ENCODE measurements at regions not wholly inside any gene's neighbourhood (a gene's known extent, or its start where the extent isn't known, plus 50 kb on each side); places are given as distances from the start of the nearest gene placed in this dataset.
"Not testable (repeated sequence)": the region's sequence is repeated elsewhere in the genome, so short reads cannot be mapped to it uniquely, and the experiment has no call there.

DNA sequence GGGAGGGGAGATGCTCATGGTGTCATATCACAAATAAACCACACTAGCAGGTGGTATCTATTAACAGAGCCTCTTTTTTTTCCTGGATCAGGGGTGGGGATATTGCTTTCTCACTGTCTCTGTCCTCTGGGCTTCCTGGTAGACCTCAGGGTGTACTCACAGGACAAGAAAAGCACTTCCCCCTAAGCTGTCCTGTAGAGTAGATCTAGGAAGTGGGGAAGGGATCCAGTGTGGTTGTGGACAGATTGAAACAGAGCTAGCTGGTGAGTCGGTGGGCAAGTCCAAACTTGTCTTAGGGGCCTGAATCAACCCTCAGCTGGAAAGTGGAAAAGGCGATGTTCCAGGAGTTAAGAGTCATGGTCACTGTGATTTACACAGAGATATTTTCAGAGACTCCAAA, 96.6 kb downstream of the SRGAP2 start:
- no CpG with 5 or more reads among the region's 2 CpGs for WGBS

DNA sequence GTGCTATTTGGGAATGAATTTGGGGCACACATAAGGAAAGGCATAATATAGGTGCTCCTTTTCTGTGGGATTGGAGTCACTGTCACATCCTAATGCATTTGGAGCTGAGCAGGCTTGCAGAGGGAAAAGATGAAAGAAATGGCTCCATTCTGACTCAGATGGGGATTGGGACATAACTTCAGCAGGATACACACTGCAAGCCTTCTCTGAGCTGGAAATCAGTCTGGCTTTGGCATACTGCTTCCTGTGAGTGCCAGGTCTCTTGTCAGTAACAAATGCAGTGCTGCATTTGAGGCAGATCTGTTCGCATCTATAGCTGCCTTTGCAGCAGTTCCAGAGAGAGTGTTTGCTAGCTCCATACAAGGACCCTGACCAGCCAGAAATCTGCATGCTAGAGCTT, 98.7 kb downstream of the SRGAP2 start:
- not testable (repeated sequence) for H3K27ac ChIP-seq (ENCODE audit: low read depth in 1 of 2, low read length in 2 of 2); H3K4me3 ChIP-seq (ENCODE audit: low read depth in 1 of 3, low read length in 3 of 3); H3K36me3 ChIP-seq (ENCODE audit: control insufficient read depth in 4 of 4, insufficient read depth in 3 of 4, low read depth in 1 of 4, low read length in 3 of 4); DNase-seq (ENCODE audit: low spot score); H3K4me1 ChIP-seq (ENCODE audit: control insufficient read depth in 4 of 4, insufficient read depth in 4 of 4, low read length in 3 of 4); H3K9me3 ChIP-seq (ENCODE audit: control insufficient read depth in 4 of 4, low read length in 3 of 4); H3K27me3 ChIP-seq (ENCODE audit: control insufficient read depth in 4 of 4, insufficient read depth in 4 of 4, low read length in 3 of 4); H3K9ac ChIP-seq (ENCODE audit: low read depth in 1 of 2, low read length in 2 of 2)
- 84% methylated on average over 1 of the region's 1 CpG for WGBS

More for the DNA sequence above, 96.6 kb downstream of the SRGAP2 start:
- not testable (repeated sequence) for H3K27ac ChIP-seq (ENCODE audit: low read depth in 1 of 2, low read length in 2 of 2); H3K9me3 ChIP-seq (ENCODE audit: control insufficient read depth in 4 of 4, low read length in 3 of 4); H3K9ac ChIP-seq (ENCODE audit: low read depth in 1 of 2, low read length in 2 of 2); H3K27me3 ChIP-seq (ENCODE audit: control insufficient read depth in 4 of 4, insufficient read depth in 4 of 4, low read length in 3 of 4); H3K36me3 ChIP-seq (ENCODE audit: control insufficient read depth in 4 of 4, insufficient read depth in 3 of 4, low read depth in 1 of 4, low read length in 3 of 4); H3K4me1 ChIP-seq (ENCODE audit: control insufficient read depth in 4 of 4, insufficient read depth in 4 of 4, low read length in 3 of 4); DNase-seq (ENCODE audit: low spot score); H3K4me3 ChIP-seq (ENCODE audit: low read depth in 1 of 3, low read length in 3 of 3)

DNA sequence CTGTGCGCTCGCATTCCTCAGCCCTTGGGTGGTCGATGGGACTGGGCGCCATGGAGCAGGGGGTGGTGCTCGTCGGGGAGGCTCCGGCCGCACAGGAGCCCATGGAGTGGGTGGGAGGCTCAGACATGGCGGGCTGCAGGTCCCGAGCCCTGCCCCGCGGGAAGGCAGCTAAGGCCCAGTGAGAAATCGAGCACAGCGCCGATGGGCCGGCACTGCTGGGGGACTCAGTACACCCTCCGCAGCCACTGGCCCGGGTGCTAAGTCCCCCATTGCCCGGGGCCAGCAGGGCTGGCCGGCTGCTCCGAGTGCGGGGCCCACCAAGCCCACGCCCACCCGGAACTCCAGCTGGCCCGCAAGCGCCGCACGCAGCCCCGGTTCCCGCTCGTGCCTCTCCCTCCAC, 104.1 kb downstream of the SRGAP2 start:
- H3K36me3 ChIP-seq (ENCODE audit: control insufficient read depth in 4 of 4, insufficient read depth in 3 of 4, low read depth in 1 of 4, low read length in 3 of 4); H3K4me3 ChIP-seq (ENCODE audit: low read depth in 1 of 3, low read length in 3 of 3); H3K4me1 ChIP-seq (ENCODE audit: control insufficient read depth in 4 of 4, insufficient read depth in 4 of 4, low read length in 3 of 4); H3K9ac ChIP-seq (ENCODE audit: low read depth in 1 of 2, low read length in 2 of 2); DNase-seq (ENCODE audit: low spot score); H3K27me3 ChIP-seq (ENCODE audit: control insufficient read depth in 4 of 4, insufficient read depth in 4 of 4, low read length in 3 of 4); H3K9me3 ChIP-seq (ENCODE audit: control insufficient read depth in 4 of 4, low read length in 3 of 4); H3K27ac ChIP-seq (ENCODE audit: low read depth in 1 of 2, low read length in 2 of 2): not testable (repeated sequence)
- WGBS: 97% methylated on average over 6 of the region's 31 CpGs

DNA sequence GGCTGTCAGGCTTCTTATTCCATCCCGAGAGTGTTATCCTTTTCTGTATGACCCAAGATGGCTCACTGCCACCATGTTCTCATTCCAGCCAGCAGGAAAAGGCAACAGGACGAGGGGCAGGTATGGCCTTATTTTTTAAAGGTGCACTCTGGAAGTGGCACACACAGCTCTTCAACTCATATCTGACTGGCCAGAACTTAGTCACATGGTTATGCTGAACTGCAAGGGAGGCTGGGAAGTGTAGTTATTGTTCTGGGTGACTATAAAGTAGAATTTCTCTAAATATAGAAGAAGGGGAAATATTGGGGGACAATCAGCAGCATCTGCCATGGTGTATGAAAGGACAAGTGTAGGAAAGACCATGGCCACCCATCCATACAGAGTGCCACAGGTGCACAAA, 107.6 kb downstream of the SRGAP2 start:
- H3K27ac ChIP-seq (ENCODE audit: low read depth in 1 of 2, low read length in 2 of 2); H3K9ac ChIP-seq (ENCODE audit: low read depth in 1 of 2, low read length in 2 of 2); DNase-seq (ENCODE audit: low spot score); H3K27me3 ChIP-seq (ENCODE audit: control insufficient read depth in 4 of 4, insufficient read depth in 4 of 4, low read length in 3 of 4); H3K4me1 ChIP-seq (ENCODE audit: control insufficient read depth in 4 of 4, insufficient read depth in 4 of 4, low read length in 3 of 4); H3K36me3 ChIP-seq (ENCODE audit: control insufficient read depth in 4 of 4, insufficient read depth in 3 of 4, low read depth in 1 of 4, low read length in 3 of 4); H3K4me3 ChIP-seq (ENCODE audit: low read depth in 1 of 3, low read length in 3 of 3); H3K9me3 ChIP-seq (ENCODE audit: control insufficient read depth in 4 of 4, low read length in 3 of 4): not testable (repeated sequence)
- WGBS: no CpG with 5 or more reads among the region's 2 CpGs

DNA sequence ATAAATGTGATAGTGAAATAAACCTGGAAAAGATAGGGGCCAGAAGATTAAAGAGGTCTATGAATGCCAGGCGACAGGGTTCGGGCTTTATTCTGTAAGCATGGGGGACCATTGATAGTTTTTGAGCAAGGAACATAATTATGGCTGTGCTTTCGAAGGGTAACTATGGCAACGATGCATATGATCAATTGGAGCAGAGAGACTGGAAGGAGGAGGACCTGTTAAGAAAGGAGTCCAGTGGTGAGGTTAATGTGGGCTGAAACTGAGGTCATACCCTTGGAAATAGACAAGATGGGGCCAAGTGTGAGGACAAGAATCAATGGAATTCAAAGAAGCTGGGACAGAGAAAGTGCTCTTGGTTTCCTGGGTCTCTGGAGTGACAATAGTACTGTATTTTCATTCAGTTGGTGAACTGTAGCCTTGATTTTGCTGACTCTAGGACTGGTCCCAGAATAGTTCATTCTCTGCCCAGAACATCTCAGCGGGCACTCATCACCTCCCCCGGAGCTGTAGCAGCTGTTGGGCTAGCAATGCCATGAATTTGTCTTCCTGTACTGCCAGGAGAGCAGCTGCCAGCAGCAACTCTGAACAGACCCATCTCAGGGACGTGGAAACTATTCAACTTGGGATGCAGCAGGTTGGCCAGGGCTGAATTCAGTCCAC, 108.4 kb downstream of the SRGAP2 start:
- not testable (repeated sequence) for DNase-seq (ENCODE audit: low spot score); H3K4me3 ChIP-seq (ENCODE audit: low read depth in 1 of 3, low read length in 3 of 3); H3K9me3 ChIP-seq (ENCODE audit: control insufficient read depth in 4 of 4, low read length in 3 of 4); H3K27me3 ChIP-seq (ENCODE audit: control insufficient read depth in 4 of 4, insufficient read depth in 4 of 4, low read length in 3 of 4); H3K36me3 ChIP-seq (ENCODE audit: control insufficient read depth in 4 of 4, insufficient read depth in 3 of 4, low read depth in 1 of 4, low read length in 3 of 4); H3K9ac ChIP-seq (ENCODE audit: low read depth in 1 of 2, low read length in 2 of 2); H3K4me1 ChIP-seq (ENCODE audit: control insufficient read depth in 4 of 4, insufficient read depth in 4 of 4, low read length in 3 of 4); H3K27ac ChIP-seq (ENCODE audit: low read depth in 1 of 2, low read length in 2 of 2)
- WGBS: 81% methylated on average over 2 of the region's 7 CpGs

DNA sequence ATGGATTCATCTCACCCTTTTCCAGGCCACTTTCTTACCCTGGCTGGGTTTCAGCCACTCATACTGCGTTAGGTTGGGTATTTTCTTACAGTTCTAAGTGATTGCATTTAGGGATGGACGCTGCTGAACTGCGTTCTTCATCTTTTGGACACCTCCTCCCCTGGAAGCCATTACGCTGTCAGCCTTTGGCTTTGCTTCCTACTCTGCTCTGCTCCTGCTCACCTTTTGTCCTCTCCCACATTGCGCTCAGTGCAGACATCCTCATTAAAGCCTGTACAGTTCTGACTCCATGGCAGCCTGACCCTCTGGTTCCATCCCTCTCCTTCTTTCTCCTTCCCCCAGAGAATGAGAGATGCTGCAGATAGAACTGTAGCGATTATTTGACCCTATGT, 108.9 kb downstream of the SRGAP2 start:
- not testable (repeated sequence) for H3K9me3 ChIP-seq (ENCODE audit: control insufficient read depth in 4 of 4, low read length in 3 of 4); DNase-seq (ENCODE audit: low spot score); H3K9ac ChIP-seq (ENCODE audit: low read depth in 1 of 2, low read length in 2 of 2); H3K4me3 ChIP-seq (ENCODE audit: low read depth in 1 of 3, low read length in 3 of 3); H3K4me1 ChIP-seq (ENCODE audit: control insufficient read depth in 4 of 4, insufficient read depth in 4 of 4, low read length in 3 of 4); H3K27ac ChIP-seq (ENCODE audit: low read depth in 1 of 2, low read length in 2 of 2); H3K36me3 ChIP-seq (ENCODE audit: control insufficient read depth in 4 of 4, insufficient read depth in 3 of 4, low read depth in 1 of 4, low read length in 3 of 4); H3K27me3 ChIP-seq (ENCODE audit: control insufficient read depth in 4 of 4, insufficient read depth in 4 of 4, low read length in 3 of 4)
- 94% methylated on average over 5 of the region's 6 CpGs for WGBS

DNA sequence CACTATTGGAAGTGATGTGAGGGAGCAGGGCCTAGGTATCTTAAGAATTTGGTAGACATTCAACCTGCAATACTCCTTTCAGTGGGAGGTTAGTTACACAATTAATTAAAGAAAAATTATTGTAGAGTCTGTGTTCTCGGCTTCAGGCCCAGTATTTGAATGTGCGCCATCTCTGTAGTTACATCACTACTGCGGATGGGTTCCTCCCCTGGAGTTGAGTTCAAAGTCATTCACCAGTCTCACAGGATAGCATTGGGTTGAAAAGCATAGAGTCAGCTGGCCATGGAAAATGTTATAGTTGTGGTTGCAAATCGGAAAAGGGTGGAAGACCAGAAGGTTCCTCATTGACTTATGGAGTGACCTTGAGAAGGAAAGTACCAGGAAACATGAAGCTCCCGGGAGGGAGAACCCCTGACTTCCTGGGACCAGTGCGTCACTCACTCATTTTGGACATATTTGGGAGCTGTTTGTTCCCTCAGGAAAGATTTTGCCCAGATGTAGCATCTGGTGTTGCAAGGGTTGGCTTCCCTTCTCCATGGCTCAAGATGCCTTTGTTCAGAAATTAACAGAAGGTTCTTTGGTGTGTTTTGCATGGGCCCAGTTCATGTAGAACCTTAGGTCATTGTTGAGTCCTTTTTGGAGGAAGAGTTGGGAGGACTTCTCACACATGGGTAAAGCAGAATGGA, 111.8 kb downstream of the SRGAP2 start:
- not testable (repeated sequence) for H3K4me1 ChIP-seq (ENCODE audit: control insufficient read depth in 4 of 4, insufficient read depth in 4 of 4, low read length in 3 of 4); H3K27ac ChIP-seq (ENCODE audit: low read depth in 1 of 2, low read length in 2 of 2); H3K27me3 ChIP-seq (ENCODE audit: control insufficient read depth in 4 of 4, insufficient read depth in 4 of 4, low read length in 3 of 4); DNase-seq (ENCODE audit: low spot score); H3K36me3 ChIP-seq (ENCODE audit: control insufficient read depth in 4 of 4, insufficient read depth in 3 of 4, low read depth in 1 of 4, low read length in 3 of 4); H3K4me3 ChIP-seq (ENCODE audit: low read depth in 1 of 3, low read length in 3 of 3); H3K9me3 ChIP-seq (ENCODE audit: control insufficient read depth in 4 of 4, low read length in 3 of 4); H3K9ac ChIP-seq (ENCODE audit: low read depth in 1 of 2, low read length in 2 of 2)
- WGBS: 100% methylated on average over 2 of the region's 6 CpGs

DNA sequence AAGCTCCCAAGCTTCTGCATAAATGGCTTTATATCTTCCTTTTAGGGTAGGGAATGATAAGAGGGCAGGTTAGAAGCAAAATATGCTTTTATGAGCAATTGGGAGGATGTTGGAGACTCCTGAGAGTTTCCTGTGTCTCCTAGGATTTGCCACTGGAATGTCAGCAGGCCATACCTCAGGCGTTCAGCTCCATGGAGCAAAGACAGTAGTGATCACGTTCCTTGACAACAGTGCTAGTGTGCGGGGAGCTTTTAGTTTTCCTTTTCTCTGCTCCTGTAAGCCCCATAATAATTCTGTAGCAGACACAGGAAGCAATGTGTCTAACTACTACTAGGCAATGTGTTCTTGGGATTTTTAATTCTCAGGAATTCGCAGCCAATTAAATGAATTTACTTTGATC, 113.6 kb downstream of the SRGAP2 start:
- not testable (repeated sequence) for H3K27me3 ChIP-seq (ENCODE audit: control insufficient read depth in 4 of 4, insufficient read depth in 4 of 4, low read length in 3 of 4); H3K4me3 ChIP-seq (ENCODE audit: low read depth in 1 of 3, low read length in 3 of 3); H3K27ac ChIP-seq (ENCODE audit: low read depth in 1 of 2, low read length in 2 of 2); DNase-seq (ENCODE audit: low spot score); H3K4me1 ChIP-seq (ENCODE audit: control insufficient read depth in 4 of 4, insufficient read depth in 4 of 4, low read length in 3 of 4); H3K36me3 ChIP-seq (ENCODE audit: control insufficient read depth in 4 of 4, insufficient read depth in 3 of 4, low read depth in 1 of 4, low read length in 3 of 4); H3K9ac ChIP-seq (ENCODE audit: low read depth in 1 of 2, low read length in 2 of 2); H3K9me3 ChIP-seq (ENCODE audit: control insufficient read depth in 4 of 4, low read length in 3 of 4)
- no CpG with 5 or more reads among the region's 4 CpGs for WGBS

Data from liver (tissue), 6 donors.